ENCODE measurements at regions not wholly inside any gene's neighbourhood (a gene's known extent, or its start where the extent isn't known, plus 50 kb on each side); places are given as distances from the start of the nearest gene placed in this dataset.

DNA sequence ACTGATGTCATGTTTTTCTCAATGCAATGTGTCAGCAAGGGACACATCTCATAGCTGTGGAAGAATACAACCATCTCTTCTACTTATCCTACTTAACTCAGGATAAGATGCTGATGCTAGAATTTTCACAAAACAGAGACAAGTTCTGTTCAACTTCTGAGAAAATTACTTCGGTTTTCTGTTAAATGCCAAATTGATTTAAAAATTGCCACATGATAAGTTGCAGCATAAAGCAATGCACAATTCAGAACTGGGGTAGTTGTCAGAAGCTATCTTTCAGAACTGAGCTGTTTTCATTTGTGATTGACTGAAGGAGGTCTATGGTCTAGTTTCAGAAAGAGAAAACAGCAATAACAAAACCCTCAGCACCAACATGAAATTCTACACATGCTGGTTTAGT is 954.8 kb upstream of the C9orf72 start:
- no peak for TF ChIP-seq CTCF (IDR thresholded peaks at IDR 0.05; ENCODE audit: low read depth, low read length)

GRCh38 chr9:28538132-28538531 is 964.9 kb upstream of the C9orf72 start:
- no peak for TF ChIP-seq CTCF (IDR thresholded peaks at IDR 0.05; ENCODE audit: low read depth, low read length)
- DNase-seq (ENCODE audit: extremely low read depth, low read depth): no peak

More for the DNA sequence above, 954.8 kb upstream of the C9orf72 start:
- DNase-seq (ENCODE audit: extremely low read depth, low read depth): no peak

DNA sequence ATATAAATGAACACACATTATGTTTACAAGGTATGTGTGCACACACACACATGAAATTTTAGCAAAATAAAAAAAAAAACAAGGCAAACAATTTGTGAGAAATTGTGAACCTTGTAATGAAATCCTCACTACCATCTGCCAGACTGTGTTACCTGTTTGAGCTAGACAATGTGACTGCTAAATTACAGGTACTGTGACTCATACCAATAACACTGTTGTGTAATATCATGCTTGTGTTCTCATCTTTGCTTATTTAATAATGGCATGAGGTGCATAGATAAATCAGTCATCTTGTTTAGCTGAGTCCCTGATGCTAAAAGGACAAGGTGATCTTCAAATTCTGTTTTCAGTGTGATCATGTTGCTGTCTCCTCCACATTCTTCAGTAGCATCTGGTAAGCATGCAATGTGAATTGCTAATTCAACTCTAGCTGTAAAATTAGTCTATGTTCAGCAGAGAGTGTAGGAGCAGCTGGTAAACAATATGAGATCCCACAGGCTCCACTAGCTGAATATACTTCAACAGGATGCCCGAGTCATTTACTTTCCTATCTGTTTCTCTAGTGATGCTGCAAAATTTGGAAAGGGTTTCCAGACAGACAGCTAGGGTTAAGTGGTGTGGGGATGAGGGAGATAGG is 966.3 kb upstream of the C9orf72 start:
- DNase-seq (ENCODE audit: extremely low read depth, low read depth): no peak
- TF ChIP-seq CTCF (IDR thresholded peaks at IDR 0.05; ENCODE audit: low read depth, low read length): no peak

- no peak for TF ChIP-seq CTCF (IDR thresholded peaks at IDR 0.05; ENCODE audit: low read depth, low read length)
Observed at GRCh38 chr9:28542928-28543327, 969.6 kb upstream of the C9orf72 start.

DNA sequence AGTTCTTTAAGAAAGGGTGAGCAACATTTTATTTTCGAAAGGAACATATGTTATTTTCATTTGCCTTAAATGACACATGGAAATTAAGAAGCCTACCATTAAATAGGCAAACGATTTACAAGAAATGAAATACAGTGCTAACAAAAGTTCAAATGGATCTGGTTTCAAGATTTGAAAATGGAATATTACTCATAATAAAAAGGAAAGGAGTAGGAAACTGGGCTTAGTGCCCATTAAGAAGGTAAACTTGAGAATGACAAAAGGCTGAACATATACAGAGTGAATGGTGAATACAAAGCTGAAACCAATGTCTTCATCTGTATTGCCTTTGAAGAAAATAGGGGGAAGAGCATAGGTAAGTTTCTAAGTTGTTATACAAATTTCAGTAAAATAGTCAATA is 974.2 kb upstream of the C9orf72 start:
- TF ChIP-seq CTCF (IDR thresholded peaks at IDR 0.05; ENCODE audit: low read depth, low read length): no peak
- no peak for DNase-seq (ENCODE audit: extremely low read depth, low read depth)

More at GRCh38 chr9:28542928-28543327, 969.6 kb upstream of the C9orf72 start:
- no peak for DNase-seq (ENCODE audit: extremely low read depth, low read depth)

- no peak for DNase-seq (ENCODE audit: extremely low read depth, low read depth)
- no peak for TF ChIP-seq CTCF (IDR thresholded peaks at IDR 0.05; ENCODE audit: low read depth, low read length)
Observed at GRCh38 chr9:28563291-28563934, 990.1 kb upstream of the C9orf72 start.

DNA sequence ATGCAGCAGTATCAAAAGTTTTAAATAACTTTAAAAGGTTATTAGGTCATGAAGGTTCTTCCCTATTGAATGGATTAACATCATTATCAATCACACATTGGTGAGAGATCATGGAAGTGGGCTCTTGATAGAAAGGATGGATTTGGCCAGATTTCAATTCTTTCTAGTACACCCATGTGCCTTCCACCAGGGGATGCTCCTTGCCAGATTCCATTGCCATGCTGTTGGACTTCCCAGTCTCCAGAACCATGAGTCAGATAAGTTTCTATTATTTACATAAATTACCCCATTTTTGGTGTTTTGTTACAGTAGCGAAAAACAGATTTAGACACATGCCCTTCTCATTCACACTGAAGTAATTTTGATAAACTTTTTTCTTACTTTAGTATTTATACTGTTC is 1010.6 kb upstream of the C9orf72 start:
- TF ChIP-seq CTCF (IDR thresholded peaks at IDR 0.05; ENCODE audit: low read depth, low read length): no peak
- no peak for DNase-seq (ENCODE audit: extremely low read depth, low read depth)

All from AG09319 (cell line).